GM08714 (cell line): ENCODE measurements at regions not wholly inside any gene's neighbourhood (a gene's known extent, or its start where the extent isn't known, plus 50 kb on each side); places are given as distances from the start of the nearest gene placed in this dataset.

Experiments used
- H3K4me3 ChIP-seq: fragments of 200-500 bp; sonication (Bioruptor generic); 2 replicates; pipeline ENCODE4 v1.5.1; 2014; ENCODE audit warnings: mild to moderate bottlenecking, low read length, inconsistent platforms
- ZNF274 ChIP-seq: IDR thresholded peaks from 2 replicates; pipeline ENCODE4 v1.6.1; 2012; ENCODE audit warnings: mild to moderate bottlenecking, low read depth, low read length

GRCh38 chr6:23181356-23182110 is 612.2 kb downstream of the HDGFL1 start:
- no peak for TF ChIP-seq ZNF274
- H3K4me3 ChIP-seq = no peak overlapping the region

- TF ChIP-seq ZNF274 = no peak
- H3K4me3 ChIP-seq = no peak overlapping the region
These were observed 614.5 kb downstream of the HDGFL1 start for GRCh38 chr6:23183846-23184245.

- TF ChIP-seq ZNF274 = no peak
- no peak overlapping the region for H3K4me3 ChIP-seq
These were observed 615.0 kb downstream of the HDGFL1 start for GRCh38 chr6:23184351-23184750.

GRCh38 chr6:23195487-23195886 is 626.1 kb downstream of the HDGFL1 start:
- no peak for TF ChIP-seq ZNF274
- no peak overlapping the region for H3K4me3 ChIP-seq

- H3K4me3 ChIP-seq = no peak overlapping the region
- TF ChIP-seq ZNF274 = no peak
These were observed 630.2 kb downstream of the HDGFL1 start for GRCh38 chr6:23199541-23199940.

- TF ChIP-seq ZNF274 = no peak
- H3K4me3 ChIP-seq = no peak overlapping the region
These were observed 631.6 kb downstream of the HDGFL1 start for GRCh38 chr6:23200946-23201345.

- H3K4me3 ChIP-seq = no peak overlapping the region
- no peak for TF ChIP-seq ZNF274
These were observed 632.8 kb downstream of the HDGFL1 start for GRCh38 chr6:23202207-23202606.

GRCh38 chr6:23212398-23212797 is 643.0 kb downstream of the HDGFL1 start:
- TF ChIP-seq ZNF274 = no peak
- no peak overlapping the region for H3K4me3 ChIP-seq

- TF ChIP-seq ZNF274 = no peak
- H3K4me3 ChIP-seq = no peak overlapping the region
These were observed 643.8 kb downstream of the HDGFL1 start for GRCh38 chr6:23213193-23213592.

GRCh38 chr6:23213651-23214050 is 644.3 kb downstream of the HDGFL1 start:
- TF ChIP-seq ZNF274 = no peak
- H3K4me3 ChIP-seq = no peak overlapping the region

GRCh38 chr6:23218751-23219150 is 649.4 kb downstream of the HDGFL1 start:
- TF ChIP-seq ZNF274 = no peak
- H3K4me3 ChIP-seq = no peak overlapping the region

- TF ChIP-seq ZNF274 = no peak
These were observed 653.4 kb downstream of the HDGFL1 start for GRCh38 chr6:23222724-23223123.

GRCh38 chr6:23224540-23224939 is 655.2 kb downstream of the HDGFL1 start:
- no peak overlapping the region for H3K4me3 ChIP-seq
- TF ChIP-seq ZNF274 = no peak

More at GRCh38 chr6:23222724-23223123, 653.4 kb downstream of the HDGFL1 start:
- no peak overlapping the region for H3K4me3 ChIP-seq

GRCh38 chr6:23228439-23229024 is 659.2 kb downstream of the HDGFL1 start:
- TF ChIP-seq ZNF274 = no peak
- no peak overlapping the region for H3K4me3 ChIP-seq

GRCh38 chr6:23243854-23244253 is 674.5 kb downstream of the HDGFL1 start:
- no peak for TF ChIP-seq ZNF274
- H3K4me3 ChIP-seq = no peak overlapping the region
